ENCODE measurements at regions not wholly inside any gene's neighbourhood (a gene's known extent, or its start where the extent isn't known, plus 50 kb on each side); places are given as distances from the start of the nearest gene placed in this dataset.

- Histone ChIP-seq H3K4me3 (ENCODE audit: low read length in 2 of 2) (no peak overlapping the region), H3K4me1 (ENCODE audit: control insufficient read depth, insufficient read depth, low read length) (peaks cover 2% of the 10 kb centered on the region), H3K9me3 (ENCODE audit: control insufficient read depth in 2 of 2, low read length in 2 of 2) (no peaks in the 10 kb centered on the region), H3K36me3 (ENCODE audit: control insufficient read depth in 2 of 2, insufficient read depth in 2 of 2, low read length in 2 of 2) (no peaks in the 10 kb centered on the region), H3K27ac (ENCODE audit: low read length) (no peak overlapping the region), H3K27me3 (ENCODE audit: control insufficient read depth in 1 of 2, insufficient read depth in 2 of 2, low read length in 2 of 2) (peaks cover 0 to 2% of the 10 kb centered on the region in 2 donors), H3K9ac (ENCODE audit: low read length in 2 of 2) (no peak overlapping the region)
Measured at GRCh38 chr21:43355266-43355924, 71.5 kb downstream of the SIK1 start.

GRCh38 chr21:43354666-43355065, 72.3 kb downstream of the SIK1 start:
- peaks cover 0 to 2% of the 10 kb centered on the region in 2 donors for H3K27me3 ChIP-seq (ENCODE audit: control insufficient read depth in 1 of 2, insufficient read depth in 2 of 2, low read length in 2 of 2)
- no peak overlapping the region for H3K27ac ChIP-seq (ENCODE audit: low read length)
- H3K9ac ChIP-seq (ENCODE audit: low read length in 2 of 2): no peak overlapping the region
- H3K4me1 ChIP-seq (ENCODE audit: control insufficient read depth, insufficient read depth, low read length): peaks cover 2% of the 10 kb centered on the region
- no peak overlapping the region for H3K4me3 ChIP-seq (ENCODE audit: low read length in 2 of 2)
- no peaks in the 10 kb centered on the region for H3K36me3 ChIP-seq (ENCODE audit: control insufficient read depth in 2 of 2, insufficient read depth in 2 of 2, low read length in 2 of 2)
- H3K9me3 ChIP-seq (ENCODE audit: control insufficient read depth in 2 of 2, low read length in 2 of 2): no peaks in the 10 kb centered on the region

DNA sequence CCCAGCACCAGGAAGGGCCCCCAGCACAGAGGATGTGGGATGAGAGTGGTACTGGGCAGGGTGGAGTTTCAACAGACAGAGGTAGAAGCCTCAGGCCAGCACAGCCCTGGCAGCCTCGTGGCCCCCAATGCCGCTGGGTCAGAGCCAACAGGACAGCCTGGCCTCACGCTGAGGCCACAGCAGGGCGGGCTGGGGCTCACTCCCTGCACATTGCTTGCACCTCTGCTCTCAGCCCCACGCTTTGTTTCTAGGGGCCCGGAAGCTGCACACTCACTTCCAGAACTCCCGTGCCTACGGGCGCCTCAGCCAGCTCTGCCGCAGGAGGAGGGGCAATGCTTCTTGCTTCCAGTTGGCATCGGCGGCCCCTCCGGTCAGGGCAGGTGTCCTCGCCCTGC, 72.9 kb downstream of the SIK1 start:
- Histone ChIP-seq H3K27ac (ENCODE audit: low read length) (no peak overlapping the region), H3K27me3 (ENCODE audit: control insufficient read depth in 1 of 2, insufficient read depth in 2 of 2, low read length in 2 of 2) (peaks cover 0 to 2% of the 10 kb centered on the region in 2 donors), H3K9me3 (ENCODE audit: control insufficient read depth in 2 of 2, low read length in 2 of 2) (no peaks in the 10 kb centered on the region), H3K4me3 (ENCODE audit: low read length in 2 of 2) (no peak overlapping the region), H3K4me1 (ENCODE audit: control insufficient read depth, insufficient read depth, low read length) (peaks cover 2% of the 10 kb centered on the region), H3K9ac (ENCODE audit: low read length in 2 of 2) (no peak overlapping the region), H3K36me3 (ENCODE audit: control insufficient read depth in 2 of 2, insufficient read depth in 2 of 2, low read length in 2 of 2) (no peaks in the 10 kb centered on the region)

DNA sequence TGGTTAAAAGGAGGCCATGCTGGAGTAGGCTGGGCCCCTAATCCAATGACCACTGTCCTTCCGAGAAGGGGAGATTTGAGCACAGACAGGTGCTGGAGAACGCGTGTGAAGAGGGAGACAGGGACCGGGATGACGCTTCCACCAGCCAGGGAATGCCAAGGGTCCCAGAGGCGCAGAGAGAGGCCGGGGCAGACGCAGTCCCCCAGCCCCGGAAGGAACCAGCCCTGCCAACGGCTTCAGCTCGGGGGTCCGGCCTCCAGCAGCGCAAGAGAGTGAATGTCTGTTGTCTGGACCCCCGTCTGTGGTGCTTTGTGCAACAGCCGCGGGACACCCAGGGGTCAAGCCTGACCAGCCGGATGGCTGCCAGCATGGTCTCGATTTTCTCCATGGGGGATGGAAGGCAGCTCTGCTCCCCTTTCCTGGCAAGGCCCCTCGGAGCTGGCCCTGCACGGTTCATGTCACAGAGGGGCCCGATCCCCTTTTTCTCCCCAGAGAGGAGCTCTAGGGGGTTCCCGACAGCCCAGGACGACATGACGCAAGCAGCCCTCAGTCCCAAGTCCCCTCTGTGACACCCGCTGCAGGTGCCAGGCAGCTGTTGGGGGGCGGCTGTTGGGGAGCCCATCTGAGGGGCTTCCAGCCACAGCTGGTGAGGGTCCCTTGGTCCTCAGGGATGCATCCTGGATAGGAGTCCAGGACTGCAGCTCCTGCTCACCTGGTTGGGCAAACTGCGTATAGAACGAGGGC, 73.5 kb downstream of the SIK1 start:
- H3K27ac ChIP-seq (ENCODE audit: low read length): no peak overlapping the region
- H3K4me3 ChIP-seq (ENCODE audit: low read length in 2 of 2): no peak overlapping the region
- H3K27me3 ChIP-seq (ENCODE audit: control insufficient read depth in 1 of 2, insufficient read depth in 2 of 2, low read length in 2 of 2): no peaks in the 10 kb centered on the region
- H3K4me1 ChIP-seq (ENCODE audit: control insufficient read depth, insufficient read depth, low read length): peaks cover 2% of the 10 kb centered on the region
- H3K9me3 ChIP-seq (ENCODE audit: control insufficient read depth in 2 of 2, low read length in 2 of 2): no peaks in the 10 kb centered on the region
- no peaks in the 10 kb centered on the region for H3K36me3 ChIP-seq (ENCODE audit: control insufficient read depth in 2 of 2, insufficient read depth in 2 of 2, low read length in 2 of 2)
- no peak overlapping the region for H3K9ac ChIP-seq (ENCODE audit: low read length in 2 of 2)

DNA sequence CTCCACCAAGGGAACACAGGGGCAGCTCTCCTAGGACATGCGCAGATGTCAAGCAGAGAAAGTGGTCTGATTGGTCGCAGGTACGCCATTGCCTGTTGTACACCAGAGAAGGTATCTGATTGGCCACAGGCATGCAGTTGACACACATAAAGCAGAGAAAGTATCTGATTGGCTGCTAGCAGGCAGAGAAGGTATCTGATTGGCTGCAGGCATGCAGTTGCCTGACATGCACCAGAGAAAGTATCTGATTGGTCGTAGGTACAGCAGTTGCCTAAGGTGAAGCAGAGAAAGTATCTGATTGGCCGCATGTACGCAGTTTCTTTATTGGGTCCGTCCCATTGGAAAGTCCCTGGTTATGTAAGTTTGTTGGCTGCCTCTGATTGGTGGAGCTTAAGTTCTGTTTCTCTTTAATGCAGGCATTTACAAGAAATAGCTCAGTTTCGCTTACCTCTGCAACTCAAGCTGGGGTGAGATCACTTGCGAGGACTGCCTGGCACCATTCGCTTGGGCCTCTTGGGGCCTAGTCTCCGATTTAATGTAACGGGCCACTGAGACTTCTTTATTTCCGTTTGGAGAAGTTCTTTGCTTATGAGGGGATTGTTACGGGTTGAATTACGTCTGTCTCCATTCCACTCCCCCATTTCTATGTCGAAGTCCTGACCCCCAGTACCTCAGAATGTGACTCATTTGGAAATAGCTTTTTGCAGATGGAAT, 74.2 kb downstream of the SIK1 start:
- Histone ChIP-seq H3K27ac (ENCODE audit: low read length) (no peak overlapping the region), H3K4me1 (ENCODE audit: control insufficient read depth, insufficient read depth, low read length) (peaks cover 2% of the 10 kb centered on the region), H3K36me3 (ENCODE audit: control insufficient read depth in 2 of 2, insufficient read depth in 2 of 2, low read length in 2 of 2) (no peaks in the 10 kb centered on the region), H3K4me3 (ENCODE audit: low read length in 2 of 2) (no peak overlapping the region), H3K9me3 (ENCODE audit: control insufficient read depth in 2 of 2, low read length in 2 of 2) (no peaks in the 10 kb centered on the region), H3K9ac (ENCODE audit: low read length in 2 of 2) (no peak overlapping the region), H3K27me3 (ENCODE audit: control insufficient read depth in 1 of 2, insufficient read depth in 2 of 2, low read length in 2 of 2) (no peaks in the 10 kb centered on the region)

DNA sequence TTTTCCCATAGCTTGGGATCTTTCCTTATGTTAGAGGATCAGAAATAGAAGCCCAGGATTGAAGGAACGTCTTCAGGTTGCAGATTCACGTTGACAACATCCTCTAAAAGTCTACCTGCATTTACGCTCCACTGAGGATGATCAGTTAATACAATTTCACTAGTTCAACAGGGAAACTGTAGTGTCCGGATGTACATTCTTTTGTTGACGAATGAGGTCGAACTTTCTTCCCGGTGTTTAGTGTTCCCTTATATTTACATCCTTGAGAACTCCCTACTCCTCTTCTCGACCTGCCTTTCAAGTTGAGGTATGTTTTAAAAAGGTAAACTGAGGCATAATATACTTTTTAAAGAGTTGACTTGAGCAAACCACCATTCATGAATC, 74.8 kb downstream of the SIK1 start:
- Histone ChIP-seq H3K27me3 (ENCODE audit: control insufficient read depth in 1 of 2, insufficient read depth in 2 of 2, low read length in 2 of 2) (no peaks in the 10 kb centered on the region), H3K9ac (ENCODE audit: low read length in 2 of 2) (no peak overlapping the region), H3K4me3 (ENCODE audit: low read length in 2 of 2) (no peak overlapping the region), H3K27ac (ENCODE audit: low read length) (no peak overlapping the region), H3K4me1 (ENCODE audit: control insufficient read depth, insufficient read depth, low read length) (peaks cover 2% of the 10 kb centered on the region), H3K36me3 (ENCODE audit: control insufficient read depth in 2 of 2, insufficient read depth in 2 of 2, low read length in 2 of 2) (no peaks in the 10 kb centered on the region), H3K9me3 (ENCODE audit: control insufficient read depth in 2 of 2, low read length in 2 of 2) (no peaks in the 10 kb centered on the region)

DNA sequence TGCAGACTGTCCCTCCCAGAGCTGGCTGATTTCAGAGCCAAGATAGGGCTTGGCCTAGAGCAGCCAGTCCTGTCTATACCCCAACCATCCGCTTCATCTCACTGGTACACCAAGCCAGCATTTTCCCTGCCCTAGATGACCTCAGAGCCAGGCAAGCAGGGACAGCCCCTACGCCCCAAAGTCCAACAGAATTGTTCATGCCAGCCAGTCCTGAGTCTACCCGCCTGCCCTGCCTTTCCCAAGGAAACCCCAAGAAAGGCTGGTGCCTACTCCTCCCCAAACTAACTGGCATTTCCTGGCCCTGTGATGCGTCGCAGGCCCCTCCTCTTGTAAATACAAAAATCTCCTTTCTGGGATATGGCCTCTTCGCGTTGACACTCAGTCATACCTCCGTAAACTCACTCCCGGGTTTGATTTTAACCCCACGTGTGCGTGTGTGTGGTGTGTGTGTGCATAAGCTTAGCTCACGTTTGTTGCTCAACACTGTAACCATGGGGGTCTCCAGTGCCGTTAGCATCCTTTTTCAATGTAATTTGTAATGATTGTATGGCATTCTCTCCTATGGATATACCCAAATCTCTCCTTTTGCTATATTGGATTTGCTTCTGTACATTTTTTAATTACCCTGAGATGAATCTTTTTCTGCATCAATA, 75.3 kb downstream of the SIK1 start:
- H3K4me1 ChIP-seq (ENCODE audit: control insufficient read depth, insufficient read depth, low read length): peaks cover 2% of the 10 kb centered on the region
- H3K9me3 ChIP-seq (ENCODE audit: control insufficient read depth in 2 of 2, low read length in 2 of 2): no peaks in the 10 kb centered on the region
- H3K9ac ChIP-seq (ENCODE audit: low read length in 2 of 2): no peak overlapping the region
- no peaks in the 10 kb centered on the region for H3K27me3 ChIP-seq (ENCODE audit: control insufficient read depth in 1 of 2, insufficient read depth in 2 of 2, low read length in 2 of 2)
- H3K4me3 ChIP-seq (ENCODE audit: low read length in 2 of 2): no peak overlapping the region
- no peak overlapping the region for H3K27ac ChIP-seq (ENCODE audit: low read length)
- no peaks in the 10 kb centered on the region for H3K36me3 ChIP-seq (ENCODE audit: control insufficient read depth in 2 of 2, insufficient read depth in 2 of 2, low read length in 2 of 2)

DNA sequence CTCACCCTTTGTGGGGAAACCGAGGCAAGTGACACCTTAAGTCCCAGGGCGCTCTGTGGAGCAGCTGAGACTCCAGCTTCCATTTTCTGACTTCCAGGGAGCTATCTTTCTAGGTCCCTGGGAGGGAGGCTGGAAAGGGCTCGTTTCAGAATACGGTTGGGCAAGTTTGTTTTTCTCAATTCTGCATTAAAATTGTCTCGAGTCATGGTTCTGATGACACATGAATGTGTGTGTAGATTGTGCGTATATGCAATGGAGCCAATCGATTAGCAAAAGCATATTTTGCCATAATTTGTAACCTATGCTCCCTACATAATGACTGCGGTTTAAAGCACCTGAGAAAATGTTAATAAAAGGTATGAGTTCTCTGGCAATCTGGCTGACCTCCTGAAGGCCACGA, 77.3 kb downstream of the SIK1 start:
- Histone ChIP-seq H3K27me3 (ENCODE audit: control insufficient read depth in 1 of 2, insufficient read depth in 2 of 2, low read length in 2 of 2) (no peaks in the 10 kb centered on the region), H3K9ac (ENCODE audit: low read length in 2 of 2) (no peak overlapping the region), H3K9me3 (ENCODE audit: control insufficient read depth in 2 of 2, low read length in 2 of 2) (no peaks in the 10 kb centered on the region), H3K4me1 (ENCODE audit: control insufficient read depth, insufficient read depth, low read length) (peaks cover 5% of the 10 kb centered on the region), H3K4me3 (ENCODE audit: low read length in 2 of 2) (no peak overlapping the region), H3K36me3 (ENCODE audit: control insufficient read depth in 2 of 2, insufficient read depth in 2 of 2, low read length in 2 of 2) (no peaks in the 10 kb centered on the region), H3K27ac (ENCODE audit: low read length) (no peak overlapping the region)

DNA sequence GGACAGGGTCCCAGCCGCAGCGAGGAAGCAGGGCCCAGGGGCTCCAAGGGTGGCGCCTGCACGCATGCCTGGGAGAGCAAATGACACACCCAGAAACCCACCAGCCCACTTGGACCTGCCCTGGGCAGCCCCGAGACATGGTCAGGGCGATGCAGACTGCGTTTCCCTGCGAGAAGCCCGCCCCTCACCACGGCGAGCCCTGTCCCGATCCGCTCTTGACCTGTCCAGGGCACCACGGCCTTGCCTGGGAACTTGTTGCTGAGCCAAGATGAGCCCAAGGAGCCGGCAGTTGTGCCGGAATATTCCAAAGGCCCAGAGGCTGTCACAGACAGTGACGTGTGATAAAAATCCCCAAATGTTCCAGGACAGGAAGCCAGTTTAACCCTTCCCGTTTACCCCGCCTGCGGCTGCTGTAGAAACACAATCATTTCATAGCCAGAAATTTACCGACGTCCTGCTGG, 78.1 kb downstream of the SIK1 start:
- Histone ChIP-seq H3K27ac (ENCODE audit: low read length) (no peak overlapping the region), H3K9ac (ENCODE audit: low read length in 2 of 2) (no peak overlapping the region)

GRCh38 chr21:43348170-43348766, 78.7 kb downstream of the SIK1 start:
- H3K4me3 ChIP-seq (ENCODE audit: low read length in 2 of 2): no peak overlapping the region
- no peaks in the 10 kb centered on the region for H3K27me3 ChIP-seq (ENCODE audit: control insufficient read depth in 1 of 2, insufficient read depth in 2 of 2, low read length in 2 of 2)
- H3K27ac ChIP-seq (ENCODE audit: low read length): no peak overlapping the region
- H3K9ac ChIP-seq (ENCODE audit: low read length in 2 of 2): no peak overlapping the region
- no peaks in the 10 kb centered on the region for H3K36me3 ChIP-seq (ENCODE audit: control insufficient read depth in 2 of 2, insufficient read depth in 2 of 2, low read length in 2 of 2)
- peaks cover 12% of the 10 kb centered on the region for H3K4me1 ChIP-seq (ENCODE audit: control insufficient read depth, insufficient read depth, low read length)
- no peaks in the 10 kb centered on the region for H3K9me3 ChIP-seq (ENCODE audit: control insufficient read depth in 2 of 2, low read length in 2 of 2)

More for the DNA sequence above, 78.1 kb downstream of the SIK1 start:
- no peaks in the 10 kb centered on the region for H3K36me3 ChIP-seq (ENCODE audit: control insufficient read depth in 2 of 2, insufficient read depth in 2 of 2, low read length in 2 of 2)
- H3K4me3 ChIP-seq (ENCODE audit: low read length in 2 of 2): no peak overlapping the region
- H3K4me1 ChIP-seq (ENCODE audit: control insufficient read depth, insufficient read depth, low read length): peaks cover 11% of the 10 kb centered on the region
- H3K9me3 ChIP-seq (ENCODE audit: control insufficient read depth in 2 of 2, low read length in 2 of 2): no peaks in the 10 kb centered on the region
- no peaks in the 10 kb centered on the region for H3K27me3 ChIP-seq (ENCODE audit: control insufficient read depth in 1 of 2, insufficient read depth in 2 of 2, low read length in 2 of 2)

Measured in stomach smooth muscle (tissue), 2 donors.